Stomach (tissue), 8 donors: ENCODE measurements at regions not wholly inside any gene's neighbourhood (a gene's known extent, or its start where the extent isn't known, plus 50 kb on each side); places are given as distances from the start of the nearest gene placed in this dataset.
A peak's percentile ranks its signal among the peaks of the same experiment; 100 is the strongest.
"Not testable (repeated sequence)": the region's sequence is repeated elsewhere in the genome, so short reads cannot be mapped to it uniquely, and the experiment has no call there.

Source experiments
- DNase-seq, 2 donors: peaks; one replicate each; pipeline versions ENCODE4 v3.0.0 to v3.0.0-alpha.2; 2013 to 2019
- H3K27ac ChIP-seq, 5 donors: fragments of 200-600 bp in 4 of 5; sonication (generic) in 4 of 5; one replicate each; pipeline ENCODE4 v1.5.1; 2013 to 2019; ENCODE audit warnings: mild to moderate bottlenecking in 1 of 5, moderate library complexity in 1 of 5
- H3K27me3 ChIP-seq, 3 donors: fragments of 200-600 bp; sonication (generic); one replicate each; pipeline ENCODE4 v1.5.1; 2017 to 2019; ENCODE audit warnings: mixed run types in 1 of 3
- H3K36me3 ChIP-seq, 4 donors: fragments of 200-600 bp; sonication (generic); 1 replicate in 3 of 4; 2 replicates in 1 of 4; pipeline ENCODE4 v1.5.1; 2016 to 2019
- H3K4me1 ChIP-seq, 4 donors: fragments of 200-600 bp; sonication (generic); one replicate each; pipeline ENCODE4 v1.5.1; 2016 to 2019
- H3K4me3 ChIP-seq, 4 donors: fragments of 200-600 bp; sonication (generic) in 3 of 4; one replicate each; pipeline ENCODE4 v1.5.1; 2016 to 2019; ENCODE audit warnings: mild to moderate bottlenecking in 1 of 4
- H3K9me3 ChIP-seq, 4 donors: fragments of 200-600 bp; sonication (generic); one replicate each; pipeline ENCODE4 v1.5.1; 2016 to 2019
- CTCF ChIP-seq, 7 experiments: fragments of 450-650 bp in 4 of 7; fragments of 200-600 bp in 3 of 7; sonication (generic) in 3 of 7; IDR thresholded peaks; one replicate each; pipeline ENCODE4 v1.5.1; 2016 to 2019; ENCODE audit warnings: antibody characterized with exemption in 7 of 7, control low read depth in 2 of 7, mild to moderate bottlenecking in 1 of 7
- EP300 ChIP-seq: sonication (generic); formaldehyde crosslinking; IDR thresholded peaks from one replicate; pipeline ENCODE4 v1.6.1; 2017; ENCODE audit warnings: antibody characterized with exemption
- POLR2A ChIP-seq, 4 donors: fragments of 450-650 bp; IDR thresholded peaks; one replicate each; pipeline ENCODE4 v1.6.1; 2016; ENCODE audit warnings: antibody characterized with exemption in 4 of 4, control low read depth in 2 of 4, mild to moderate bottlenecking in 1 of 4, moderate library complexity in 1 of 4
- POLR2AphosphoS5 ChIP-seq, 3 donors: sonication (generic); formaldehyde crosslinking; IDR thresholded peaks; one replicate each; pipeline ENCODE4 v1.6.1; 2016; ENCODE audit warnings: antibody characterized with exemption in 3 of 3
- WGBS, 5 donors: extraction: QIAGEN DNeasy Blood & Tissue Kit in 3 of 5; methylation state at CpG; one replicate each; pipeline versions ENCODE4 v1.1.5 to v1.1.7; 2013 to 2018; 5-methylcytosine and 5-hydroxymethylcytosine counted together
- intact Hi-C: fragments of 100-400 bp; cut with DNase I; formaldehyde crosslinking; loops from one replicate; pipeline ENCODE4 v1.15.1; 2023; ENCODE audit warnings: low total_unique reads
- donor health status: healthy with polysubstance abuse.
- donor health status: Bipolar disorder and iron deficiency.
- donor health status: healthy.

- no peaks in the 10 kb centered on the region for H3K36me3 ChIP-seq
- intact Hi-C loops: no loop called here
- TF ChIP-seq POLR2AphosphoS5 (IDR thresholded peaks at IDR 0.05): no peak
- no peak for TF ChIP-seq EP300
- TF ChIP-seq CTCF (IDR thresholded peaks at IDR 0.05): no peak
- TF ChIP-seq POLR2A (IDR thresholded peaks at IDR 0.05): no peak
- no peaks in the 10 kb centered on the region for H3K9me3 ChIP-seq
- DNase-seq: no peak
- H3K27me3 ChIP-seq: no peaks in the 10 kb centered on the region
- H3K4me1 ChIP-seq: no peaks in the 10 kb centered on the region
- H3K27ac ChIP-seq: no peak overlapping the region
- no peak overlapping the region for H3K4me3 ChIP-seq
- WGBS, 5 donors: 33 to 40% (median 38%) methylated on average over 9 of the region's 9 CpGs
Measured at GRCh38 chr10:45241865-45242520, 73.4 kb downstream of the OR13A1 start.

- Histone ChIP-seq H3K4me3 (no peak overlapping the region), H3K4me1 (no peaks in the 10 kb centered on the region), H3K27ac (no peak overlapping the region), H3K9me3 (no peaks in the 10 kb centered on the region), H3K36me3 (no peaks in the 10 kb centered on the region), H3K27me3 (no peaks in the 10 kb centered on the region)
- WGBS, 5 donors: 66 to 77% (median 71%) methylated on average over 2 of the region's 2 CpGs
- intact Hi-C loops: no loop called here
- no peak for DNase-seq
- TF ChIP-seq EP300 (no peak), CTCF (IDR thresholded peaks at IDR 0.05) (no peak), POLR2A (IDR thresholded peaks at IDR 0.05) (no peak), POLR2AphosphoS5 (IDR thresholded peaks at IDR 0.05) (no peak)
Measured at GRCh38 chr10:45243261-45243660, 72.1 kb downstream of the OR13A1 start.

DNA sequence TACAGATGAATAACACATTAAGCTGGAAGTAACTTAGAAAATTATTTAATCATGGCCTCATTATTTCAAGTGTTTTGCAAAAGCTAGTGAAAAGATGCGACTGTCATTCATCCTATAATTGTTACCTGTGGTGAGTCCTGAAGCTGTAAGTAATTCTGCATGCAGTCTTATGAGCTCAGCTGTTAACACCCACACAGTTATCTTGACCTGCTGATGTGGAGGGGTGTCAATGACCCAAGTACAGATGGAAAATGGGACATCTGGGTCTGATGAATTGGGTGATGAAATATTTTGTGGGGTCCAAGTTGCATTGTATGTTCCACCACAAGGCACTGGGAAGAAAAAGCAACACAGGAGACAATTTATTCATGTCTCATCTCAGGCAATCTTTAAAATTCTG lies 68.9 kb downstream of the OR13A1 start:
- 81 to 96% (median 88%) methylated on average over 1 of the region's 1 CpG for WGBS, 5 donors
- Histone ChIP-seq H3K36me3 (no peaks in the 10 kb centered on the region), H3K27me3 (no peaks in the 10 kb centered on the region), H3K4me3 (no peak overlapping the region), H3K9me3 (no peaks in the 10 kb centered on the region), H3K4me1 (peaks cover 0 to 11% (median 4%) of the 10 kb centered on the region in 4 donors), H3K27ac (no peak overlapping the region)
- no peak for DNase-seq
- intact Hi-C loops: no loop called here
- no peak for TF ChIP-seq CTCF (IDR thresholded peaks at IDR 0.05)
- no peak for TF ChIP-seq POLR2A (IDR thresholded peaks at IDR 0.05)
- no peak for TF ChIP-seq EP300
- no peak for TF ChIP-seq POLR2AphosphoS5 (IDR thresholded peaks at IDR 0.05)

DNA sequence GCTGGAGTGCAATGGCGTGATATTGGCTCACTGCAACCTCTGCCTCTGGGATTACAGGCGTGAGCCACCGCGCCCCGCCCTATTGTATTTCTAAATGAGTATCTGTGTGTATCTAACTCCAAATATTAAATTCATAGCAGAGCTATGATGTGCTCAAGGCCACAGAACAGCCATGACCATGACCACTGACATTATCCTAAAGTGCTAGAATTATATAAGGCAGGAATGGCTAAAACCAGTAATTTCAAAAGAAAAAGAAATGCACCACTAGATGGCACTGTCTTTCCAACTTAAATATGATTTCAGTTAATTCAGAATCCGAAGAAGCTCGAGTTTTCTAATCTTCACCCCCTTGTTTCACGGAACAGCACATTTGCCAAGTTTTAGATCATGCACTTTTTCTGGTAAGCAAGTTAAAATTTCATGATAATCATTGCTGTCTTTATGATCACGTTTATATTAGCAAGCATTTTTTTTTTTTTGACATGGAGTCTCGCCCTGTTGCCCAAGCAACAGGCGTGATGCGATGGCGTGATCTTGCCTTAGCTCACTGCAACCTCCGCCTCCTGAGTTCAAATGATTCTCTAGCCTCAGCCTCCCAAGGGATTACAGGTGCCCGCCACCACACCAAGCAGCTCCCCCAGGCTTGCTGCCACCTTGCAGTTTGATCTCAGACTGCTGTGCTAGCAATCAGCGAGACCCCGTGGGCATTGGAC lies 65.3 kb downstream of the OR13A1 start:
- intact Hi-C loops: no loop called here
- 40 to 52% (median 48%) methylated on average over 17 of the region's 17 CpGs for WGBS, 5 donors
- Histone ChIP-seq H3K9me3 (no peaks in the 10 kb centered on the region), H3K4me3 (peak overlapping the region in 3 of 4 donors; percentile 0 to 15 (median 9)), H3K36me3 (no peaks in the 10 kb centered on the region), H3K4me1 (peaks cover 0 to 11% (median 4%) of the 10 kb centered on the region in 4 donors), H3K27ac (no peak overlapping the region), H3K27me3 (no peaks in the 10 kb centered on the region)
- TF ChIP-seq CTCF (IDR thresholded peaks at IDR 0.05): peak in 3 of 7 experiments; percentile 52 to 55 (median 54)
- TF ChIP-seq POLR2A (IDR thresholded peaks at IDR 0.05): no peak
- DNase-seq: peak in 1 of 2 donors; percentile 67

- Histone ChIP-seq H3K4me1 (peaks cover 0 to 11% (median 4%) of the 10 kb centered on the region in 4 donors), H3K4me3 (peak overlapping the region in 1 of 4 donors; percentile 9)
- DNase-seq, H3K27me3 ChIP-seq, H3K27ac ChIP-seq, H3K9me3 ChIP-seq, intact Hi-C loops, H3K36me3 ChIP-seq: not testable (repeated sequence)
- WGBS, 5 donors: 74 to 85% (median 75%) methylated on average over 6 of the region's 6 CpGs
Measured at GRCh38 chr10:45250694-45251075, 64.7 kb downstream of the OR13A1 start.
